Transverse colon (tissue), 4 donors: ENCODE measurements at regions not wholly inside any gene's neighbourhood (a gene's known extent, or its start where the extent isn't known, plus 50 kb on each side); places are given as distances from the start of the nearest gene placed in this dataset.

Experiments
- DNase-seq: peaks from one replicate; pipeline ENCODE4 v3.0.0-alpha.2; 2019
- H3K27ac ChIP-seq, 4 donors: fragments of 200-600 bp; sonication (generic); 2 replicates each; pipeline ENCODE4 v1.5.1; 2016 to 2018; ENCODE audit warnings: inconsistent platforms in 4 of 4
- H3K27me3 ChIP-seq: fragments of 200-600 bp; sonication (generic); 2 replicates; pipeline ENCODE4 v1.5.1; 2017; ENCODE audit warnings: inconsistent platforms
- H3K36me3 ChIP-seq, 4 donors: fragments of 200-600 bp; sonication (generic); 2 replicates each; pipeline ENCODE4 v1.5.1; 2017 to 2019; ENCODE audit warnings: inconsistent platforms in 4 of 4
- H3K4me1 ChIP-seq, 4 donors: fragments of 200-600 bp; sonication (generic); 2 replicates each; pipeline ENCODE4 v1.5.1; 2017 to 2020; ENCODE audit warnings: inconsistent platforms in 4 of 4
- H3K4me3 ChIP-seq, 4 donors: fragments of 200-600 bp; sonication (generic); 1 replicate in 1 of 4; 2 replicates in 3 of 4; pipeline versions ENCODE4 v1.5.1 to v1.6.1; 2017 to 2019; ENCODE audit warnings: inconsistent platforms in 4 of 4
- H3K9me3 ChIP-seq, 2 donors: fragments of 200-600 bp; sonication (generic); 2 replicates each; pipeline ENCODE4 v1.5.1; 2017 to 2019; ENCODE audit warnings: inconsistent platforms in 2 of 2
- CTCF ChIP-seq, 5 experiments: fragments of 200-600 bp in 3 of 5; fragments of 450-650 bp in 2 of 5; sonication (generic) in 3 of 5; IDR thresholded peaks; 1 replicate in 2 of 5; 2 replicates in 3 of 5; pipeline ENCODE4 v1.5.1; 2016 to 2017; ENCODE audit warnings: antibody characterized with exemption in 5 of 5, inconsistent platforms in 3 of 5, mild to moderate bottlenecking in 2 of 5, moderate library complexity in 1 of 5
- EP300 ChIP-seq: sonication (generic); formaldehyde crosslinking; IDR thresholded peaks from one replicate; pipeline ENCODE4 v1.6.1; 2017; ENCODE audit warnings: antibody characterized with exemption, low read depth
- POLR2A ChIP-seq: fragments of 450-650 bp; IDR thresholded peaks from one replicate; pipeline ENCODE4 v1.6.1; 2016; ENCODE audit warnings: antibody characterized with exemption, mild to moderate bottlenecking, moderate library complexity
- POLR2AphosphoS5 ChIP-seq, 3 donors: sonication (generic); formaldehyde crosslinking; IDR thresholded peaks; one replicate each; pipeline ENCODE4 v1.6.1; 2016; ENCODE audit warnings: antibody characterized with exemption in 3 of 3
- WGBS, 2 donors: methylation state at CpG; one replicate each; pipeline ENCODE4 v1.1.5; 2018; ENCODE audit warnings: low coverage in 1 of 2; 5-methylcytosine and 5-hydroxymethylcytosine counted together
- in situ Hi-C, 4 donors: fragments of 200-750 bp; cut with MboI; loops; one replicate each; pipeline versions ENCODE4 v1.15.0 to v1.15.1; 2017; ENCODE audit warnings: low sequenced_read_pairs in 3 of 4, low pct_ligation_motif_present in 1 of 4, low pct_unique_long_range_greater_than_20kb in 1 of 4
- intact Hi-C: fragments of 100-400 bp; cut with DNase I; formaldehyde crosslinking; loops from one replicate; pipeline ENCODE4 v1.15.1; 2023; ENCODE audit warnings: low total_unique reads

GRCh38 chr7:25379351-25380300 lies 151.3 kb upstream of the NPVF start:
- no peak for DNase-seq

GRCh38 chr7:25381818-25382589 lies 153.7 kb upstream of the NPVF start:
- no peaks in the 10 kb centered on the region for H3K9me3 ChIP-seq
- in situ Hi-C loops = no loop called here
- no peaks in the 10 kb centered on the region for H3K36me3 ChIP-seq
- DNase-seq = no peak
- H3K27me3 ChIP-seq = no peaks in the 10 kb centered on the region
- 50 to 67% methylated on average over 1 to 4 of the region's 4 CpGs for WGBS, 2 donors
- no peak overlapping the region for H3K27ac ChIP-seq
- intact Hi-C loops = no loop called here
- no peak overlapping the region for H3K4me3 ChIP-seq
- TF ChIP-seq CTCF (IDR thresholded peaks at IDR 0.05) (no peak), POLR2A (no peak), POLR2AphosphoS5 (IDR thresholded peaks at IDR 0.05) (no peak), EP300 (no peak)
- peaks cover 0 to 9% (median 3%) of the 10 kb centered on the region in 4 donors for H3K4me1 ChIP-seq

More at GRCh38 chr7:25379351-25380300, 151.3 kb upstream of the NPVF start:
- H3K9me3 ChIP-seq = no peaks in the 10 kb centered on the region
- H3K4me3 ChIP-seq = no peak overlapping the region
- H3K4me1 ChIP-seq = peaks cover 0 to 3% (median 0%) of the 10 kb centered on the region in 4 donors
- H3K36me3 ChIP-seq = no peaks in the 10 kb centered on the region
- intact Hi-C loops (no loop called here), in situ Hi-C loops (no loop called here)
- 78 to 82% methylated on average over 5 of the region's 5 CpGs for WGBS, 2 donors
- no peak overlapping the region for H3K27ac ChIP-seq
- H3K27me3 ChIP-seq = no peaks in the 10 kb centered on the region
- TF ChIP-seq POLR2AphosphoS5 (IDR thresholded peaks at IDR 0.05) (no peak), EP300 (no peak), CTCF (IDR thresholded peaks at IDR 0.05) (no peak), POLR2A (no peak)

- H3K27ac ChIP-seq = no peak overlapping the region
- H3K27me3 ChIP-seq = no peaks in the 10 kb centered on the region
- no peak overlapping the region for H3K4me3 ChIP-seq
- 75 to 76% methylated on average over 4 of the region's 4 CpGs for WGBS, 2 donors
- DNase-seq = no peak
- TF ChIP-seq EP300 (no peak), CTCF (IDR thresholded peaks at IDR 0.05) (no peak), POLR2A (no peak), POLR2AphosphoS5 (IDR thresholded peaks at IDR 0.05) (no peak)
- H3K4me1 ChIP-seq = peaks cover 0 to 9% (median 3%) of the 10 kb centered on the region in 4 donors
- intact Hi-C loops = no loop called here
- in situ Hi-C loops = no loop called here
- H3K9me3 ChIP-seq = no peaks in the 10 kb centered on the region
- H3K36me3 ChIP-seq = no peaks in the 10 kb centered on the region
Measured at GRCh38 chr7:25382869-25383268, 154.6 kb upstream of the NPVF start.

GRCh38 chr7:25383402-25383801 lies 155.1 kb upstream of the NPVF start:
- intact Hi-C loops (no loop called here), in situ Hi-C loops (no loop called here)
- H3K36me3 ChIP-seq = no peaks in the 10 kb centered on the region
- no peak for DNase-seq
- no peak for TF ChIP-seq POLR2A
- TF ChIP-seq POLR2AphosphoS5 (IDR thresholded peaks at IDR 0.05) = no peak
- no peak for TF ChIP-seq EP300
- TF ChIP-seq CTCF (IDR thresholded peaks at IDR 0.05) = no peak
- H3K4me3 ChIP-seq = no peak overlapping the region
- no peaks in the 10 kb centered on the region for H3K9me3 ChIP-seq
- no peaks in the 10 kb centered on the region for H3K27me3 ChIP-seq
- WGBS, 2 donors = 44 to 73% methylated on average over 2 of the region's 2 CpGs
- no peak overlapping the region for H3K27ac ChIP-seq
- H3K4me1 ChIP-seq = peaks cover 0 to 10% (median 4%) of the 10 kb centered on the region in 4 donors
